OCI-LY7 (cell line): ENCODE measurements at regions not wholly inside any gene's neighbourhood (a gene's known extent, or its start where the extent isn't known, plus 50 kb on each side); places are given as distances from the start of the nearest gene placed in this dataset.

ENCODE experiments used
- BruUV-seq: library from RNA; stranded (reverse); fragments of 400-500 nt; replicated peaks from 2 replicates; lab custom pipeline; 2021; lab: Mats Ljungman, UMichigan
- CTCF ChIA-PET: fragments of 300-600 bp; sonication (Branson Sonifier 250); formaldehyde crosslinking; loops from one replicate; lab custom pipeline; 2022; ENCODE audit warnings: antibody characterized with exemption; ENCODE audit not compliant: unreplicated experiment; lab: Charles Lee
- POLR2A ChIA-PET: fragments of 300-600 bp; sonication (Branson Sonifier 250); formaldehyde crosslinking; loops from one replicate; lab custom pipeline; 2022; ENCODE audit warnings: antibody characterized with exemption; lab: Charles Lee
- DNase-seq: peaks from one replicate; pipeline ENCODE4 v3.0.0-alpha.2; 2015; ENCODE audit warnings: low spot score
- H2AFZ ChIP-seq: fragments of 200-600 bp; sonication (generic), shearing (Covaris generic); 2 replicates; pipeline ENCODE4 v1.6.1; 2014; ENCODE audit warnings: mild to moderate bottlenecking, antibody characterized with exemption, low read length, moderate library complexity
- H3K27ac ChIP-seq: fragments of 200-600 bp; sonication (generic); 2 replicates; pipeline ENCODE4 v1.5.1; 2014; ENCODE audit warnings: mixed run types, low read depth, mild to moderate bottlenecking, moderate library complexity, low read length, inconsistent platforms; ENCODE audit not compliant: poor library complexity, severe bottlenecking
- H3K36me3 ChIP-seq: fragments of 200-600 bp; sonication (generic); 2 replicates; pipeline ENCODE4 v1.6.1; 2014; ENCODE audit warnings: mild to moderate bottlenecking, antibody characterized with exemption, low read length, moderate library complexity, mixed read lengths; ENCODE audit not compliant: insufficient read depth
- H3K4me1 ChIP-seq: fragments of 200-600 bp; sonication (generic); 2 replicates; pipeline ENCODE4 v1.5.1; 2014; ENCODE audit warnings: mild to moderate bottlenecking, low read length; ENCODE audit not compliant: insufficient read depth, poor library complexity, severe bottlenecking
- H3K4me2 ChIP-seq: fragments of 200-600 bp; sonication (generic); 2 replicates; pipeline ENCODE4 v1.6.1; 2014; ENCODE audit warnings: mild to moderate bottlenecking, low read length
- H3K4me3 ChIP-seq: fragments of 200-600 bp; sonication (generic); 2 replicates; pipeline ENCODE4 v1.5.1; 2014; ENCODE audit warnings: mild to moderate bottlenecking, low read depth, low read length; ENCODE audit not compliant: poor library complexity, severe bottlenecking
- H3K79me2 ChIP-seq: fragments of 200-600 bp; sonication (generic); 2 replicates; pipeline ENCODE4 v1.6.1; 2016; ENCODE audit warnings: low read depth, mild to moderate bottlenecking, low read length, moderate library complexity, mixed read lengths; ENCODE audit not compliant: insufficient read depth
- H3K9me2 ChIP-seq: fragments of 200-600 bp; sonication (generic); 2 replicates; pipeline ENCODE4 v1.6.1; 2016; ENCODE audit warnings: mild to moderate bottlenecking, low read length, mixed read lengths; ENCODE audit not compliant: insufficient read depth
- H3K9me3 ChIP-seq: fragments of 200-600 bp; sonication (generic); 2 replicates; pipeline ENCODE4 v1.6.1; 2014; ENCODE audit warnings: mild to moderate bottlenecking, mixed run types, low read length, mixed read lengths
- H4K20me1 ChIP-seq: fragments of 200-600 bp; sonication (generic); 2 replicates; pipeline ENCODE4 v1.6.1; 2014; ENCODE audit warnings: mild to moderate bottlenecking, antibody characterized with exemption, low read length, moderate library complexity, mixed read lengths; ENCODE audit not compliant: insufficient read depth
- CTCF ChIP-seq: fragments of 200-600 bp; sonication (generic); conservative IDR thresholded peaks from 2 replicates; pipeline ENCODE4 v1.5.1; 2014; ENCODE audit warnings: mild to moderate bottlenecking, antibody characterized with exemption, low read length, moderate library complexity, mixed read lengths
- EZH2phosphoT487 ChIP-seq: fragments of 200-600 bp; sonication (generic); IDR thresholded peaks from 2 replicates; pipeline ENCODE4 v1.6.1; 2018; ENCODE audit warnings: low read depth, borderline replicate concordance, mild to moderate bottlenecking, mixed run types, antibody characterized with exemption, low read length, moderate library complexity, mixed read lengths
- intact Hi-C: fragments of 100-400 bp; cut with micrococcal nuclease; formaldehyde crosslinking; loops from one replicate; pipeline ENCODE4 v1.10.0; 2022; ENCODE audit not compliant: unreplicated experiment

GRCh38 chr9:115235221-115235620 is 117.3 kb upstream of the TNC start:
- no peak overlapping the region for H3K4me2 ChIP-seq
- H3K27ac ChIP-seq, result no peak overlapping the region
- DNase-seq, result no peak
- H2AFZ ChIP-seq, result no peak overlapping the region
- BruUV-seq, result no TSS peak
- no peak overlapping the region for H3K4me3 ChIP-seq
- ChIA-PET CTCF (no interaction called here), POLR2A (no interaction called here)
- no peaks in the 10 kb centered on the region for H3K9me2 ChIP-seq
- H3K36me3 ChIP-seq, result no peaks in the 10 kb centered on the region
- intact Hi-C loops, result no loop called here
- H3K9me3 ChIP-seq, result no peaks in the 10 kb centered on the region
- no peak for TF ChIP-seq CTCF
- no peak for TF ChIP-seq EZH2phosphoT487
- no peaks in the 10 kb centered on the region for H4K20me1 ChIP-seq
- H3K4me1 ChIP-seq, result no peaks in the 10 kb centered on the region
- H3K79me2 ChIP-seq, result no peaks in the 10 kb centered on the region

- POLR2A ChIA-PET, result interaction anchor here (0.7 kb wide), 2 partner anchors 10 to 43 kb away, joined by 4 to 5 read pairs; no protein-coding TSS in a partner anchor
- H3K9me2 ChIP-seq, result no peaks in the 10 kb centered on the region
- TF ChIP-seq EZH2phosphoT487 (no peak), CTCF (no peak)
- H3K36me3 ChIP-seq, result no peaks in the 10 kb centered on the region
- CTCF ChIA-PET, result no interaction called here
- BruUV-seq, result no TSS peak
- H4K20me1 ChIP-seq, result no peaks in the 10 kb centered on the region
- no peaks in the 10 kb centered on the region for H3K79me2 ChIP-seq
- no peak for DNase-seq
- no peaks in the 10 kb centered on the region for H3K4me1 ChIP-seq
- no peak overlapping the region for H3K27ac ChIP-seq
- H2AFZ ChIP-seq, result no peak overlapping the region
- intact Hi-C loops, result no loop called here
- no peaks in the 10 kb centered on the region for H3K9me3 ChIP-seq
- H3K4me2 ChIP-seq, result no peak overlapping the region
- no peak overlapping the region for H3K4me3 ChIP-seq
These were observed 119.5 kb upstream of the TNC start for GRCh38 chr9:115237385-115237998.

- ChIA-PET CTCF (no interaction called here), POLR2A (interaction anchor here (0.6 kb wide), 1 partner anchor 123 kb away, joined by 3 read pairs; no protein-coding TSS in a partner anchor)
- Histone ChIP-seq H3K9me3 (no peaks in the 10 kb centered on the region), H3K79me2 (no peaks in the 10 kb centered on the region), H2AFZ (no peak overlapping the region), H4K20me1 (no peaks in the 10 kb centered on the region), H3K4me2 (no peak overlapping the region), H3K4me1 (no peaks in the 10 kb centered on the region), H3K4me3 (no peak overlapping the region), H3K36me3 (no peaks in the 10 kb centered on the region), H3K9me2 (no peaks in the 10 kb centered on the region), H3K27ac (no peak overlapping the region)
- intact Hi-C loops, result loop anchor here (10.0 kb wide), 1 partner anchor 64 kb away; no protein-coding TSS in a partner anchor
- BruUV-seq, result no TSS peak
- TF ChIP-seq EZH2phosphoT487 (no peak), CTCF (no peak)
- DNase-seq, result no peak
These were observed 122.7 kb upstream of the TNC start for GRCh38 chr9:115240676-115241075.
